Liver (tissue), 8 donors: ENCODE measurements at regions not wholly inside any gene's neighbourhood (a gene's known extent, or its start where the extent isn't known, plus 50 kb on each side); places are given as distances from the start of the nearest gene placed in this dataset.

Experiments
- DNase-seq: peaks from one replicate; pipeline ENCODE4 v3.0.0-alpha.2; 2017; ENCODE audit warnings: low spot score
- H3K27ac ChIP-seq, 2 donors: one replicate each; pipeline ENCODE4 v1.7.0; 2013; ENCODE audit warnings: inconsistent platforms in 2 of 2, low read length in 2 of 2, control low read depth in 1 of 2, low read depth in 1 of 2, mild to moderate bottlenecking in 1 of 2
- H3K27me3 ChIP-seq, 4 donors: one replicate each; pipeline versions ENCODE4 v1.6.1 to v1.7.0; 2013; ENCODE audit warnings: low read length in 3 of 4, inconsistent platforms in 1 of 4, mild to moderate bottlenecking in 1 of 4, moderate library complexity in 1 of 4; ENCODE audit not compliant: control insufficient read depth in 4 of 4, insufficient read depth in 4 of 4
- H3K36me3 ChIP-seq, 4 donors: one replicate each; pipeline versions ENCODE4 v1.6.1 to v1.7.0; 2013; ENCODE audit warnings: low read length in 3 of 4, mild to moderate bottlenecking in 3 of 4, low read depth in 1 of 4, moderate library complexity in 1 of 4; ENCODE audit not compliant: control insufficient read depth in 4 of 4, insufficient read depth in 3 of 4
- H3K4me1 ChIP-seq, 4 donors: one replicate each; pipeline versions ENCODE4 v1.6.1 to v1.7.0; 2013; ENCODE audit warnings: low read length in 3 of 4, mild to moderate bottlenecking in 3 of 4, moderate library complexity in 1 of 4; ENCODE audit not compliant: control insufficient read depth in 4 of 4, insufficient read depth in 4 of 4
- H3K4me3 ChIP-seq, 3 donors: one replicate each; pipeline versions ENCODE4 v1.6.1 to v1.7.0; 2013; ENCODE audit warnings: low read length in 3 of 3, control low read depth in 1 of 3, low read depth in 1 of 3, mild to moderate bottlenecking in 1 of 3
- H3K9ac ChIP-seq, 2 donors: one replicate each; pipeline ENCODE4 v1.7.0; 2013; ENCODE audit warnings: low read length in 2 of 2, mild to moderate bottlenecking in 2 of 2, moderate library complexity in 2 of 2, control low read depth in 1 of 2, low read depth in 1 of 2
- H3K9me3 ChIP-seq, 4 donors: one replicate each; pipeline versions ENCODE4 v1.6.1 to v1.7.0; 2013; ENCODE audit warnings: low read length in 3 of 4; ENCODE audit not compliant: control insufficient read depth in 4 of 4
- EGR1 ChIP-seq, 2 donors: IDR thresholded peaks; 2 replicates each; pipeline ENCODE4 v1.6.1; 2016 to 2018; ENCODE audit warnings: antibody characterized with exemption in 2 of 2, low read depth in 2 of 2
- GABPA ChIP-seq, 2 donors: IDR thresholded peaks in 1 of 2; conservative IDR thresholded peaks in 1 of 2; 2 replicates each; pipeline ENCODE4 v1.6.1; 2016; ENCODE audit warnings: antibody characterized with exemption in 2 of 2, mild to moderate bottlenecking in 1 of 2, moderate library complexity in 1 of 2
- HNF4A ChIP-seq, 2 donors: conservative IDR thresholded peaks; 2 replicates each; pipeline ENCODE4 v1.6.1; 2016; ENCODE audit warnings: antibody characterized with exemption in 2 of 2, mild to moderate bottlenecking in 2 of 2
- JUND ChIP-seq, 2 donors: IDR thresholded peaks; 2 replicates each; pipeline ENCODE4 v1.6.1; 2016; ENCODE audit warnings: antibody characterized with exemption in 2 of 2
- NR2F2 ChIP-seq: IDR thresholded peaks from 2 replicates; pipeline ENCODE4 v1.6.1; 2016; ENCODE audit warnings: antibody characterized with exemption
- RAD21 ChIP-seq, 2 donors: IDR thresholded peaks; 2 replicates each; pipeline ENCODE4 v1.6.1; 2016; ENCODE audit warnings: antibody characterized with exemption in 2 of 2, mild to moderate bottlenecking in 2 of 2
- RXRA ChIP-seq, 2 donors: IDR thresholded peaks; 2 replicates each; pipeline ENCODE4 v1.6.1; 2017 to 2018; ENCODE audit warnings: antibody characterized with exemption in 2 of 2, mild to moderate bottlenecking in 1 of 2
- SP1 ChIP-seq: IDR thresholded peaks from 2 replicates; pipeline ENCODE4 v1.6.1; 2018; ENCODE audit warnings: antibody characterized with exemption, mild to moderate bottlenecking
- TAF1 ChIP-seq: conservative IDR thresholded peaks from 2 replicates; pipeline ENCODE4 v1.6.1; 2016; ENCODE audit warnings: antibody characterized with exemption, mild to moderate bottlenecking
- YY1 ChIP-seq: IDR thresholded peaks from 2 replicates; pipeline ENCODE4 v1.6.1; 2016; ENCODE audit warnings: antibody characterized with exemption, mild to moderate bottlenecking
- WGBS: extraction: QIAGEN DNeasy Blood & Tissue Kit; methylation state at CpG from one replicate; pipeline ENCODE4 v1.1.7; 2013; 5-methylcytosine and 5-hydroxymethylcytosine counted together
- TF ChIP-seq, protein P1 (sequence below): IDR thresholded peaks from 2 replicates; pipeline ENCODE4 v1.6.1; 2016; ENCODE audit warnings: antibody characterized with exemption, mild to moderate bottlenecking
- TF ChIP-seq, protein P2 (sequence below): IDR thresholded peaks from 2 replicates; pipeline ENCODE4 v1.6.1; 2016; ENCODE audit warnings: antibody characterized with exemption
- TF ChIP-seq, protein P3 (sequence below): IDR thresholded peaks from 2 replicates; pipeline ENCODE4 v1.6.1; 2016; ENCODE audit warnings: antibody characterized with exemption
- TF ChIP-seq, protein P4 (sequence below): fragments of 150-350 bp; IDR thresholded peaks from 2 replicates; pipeline ENCODE4 v1.5.1; 2017; ENCODE audit warnings: improper control_type of control experiment, low read depth, low read length; ENCODE audit not compliant: missing input control
- TF ChIP-seq, protein P5 (sequence below): IDR thresholded peaks from 2 replicates; pipeline ENCODE4 v1.6.1; 2016; ENCODE audit warnings: antibody characterized with exemption
- donor health status: healthy.
- donor health status: healthy.
- donor health status: healthy.
- donor health status: healthy.
- donor health status: healthy.

DNA sequence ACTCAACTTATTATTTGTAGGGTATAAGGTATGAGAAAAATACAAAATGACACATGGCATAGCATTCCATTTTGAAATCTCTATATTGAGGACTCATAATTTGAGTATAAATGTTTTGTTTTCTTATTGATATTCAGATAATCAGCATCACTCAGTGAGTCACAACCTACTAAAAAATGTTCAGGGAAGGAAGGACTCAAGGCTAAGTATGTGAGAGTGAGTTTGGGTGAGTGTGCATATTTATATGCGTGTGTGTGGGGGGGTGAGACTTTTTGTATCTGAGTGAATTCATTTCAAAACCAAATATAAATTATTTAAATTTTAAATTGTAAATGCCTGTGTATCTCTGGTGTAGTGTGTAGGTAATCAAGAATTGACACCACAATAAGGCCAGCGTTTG, 87.8 kb upstream of the PRKD1 start:
- Histone ChIP-seq H3K9ac (no peak overlapping the region), H3K4me3 (no peak overlapping the region), H3K27me3 (no peaks in the 10 kb centered on the region), H3K27ac (no peak overlapping the region), H3K9me3 (no peaks in the 10 kb centered on the region), H3K4me1 (no peaks in the 10 kb centered on the region), H3K36me3 (no peaks in the 10 kb centered on the region)
- DNase-seq = no peak
- 89% methylated on average over 2 of the region's 2 CpGs for WGBS
- TF ChIP-seq, protein P1, sequence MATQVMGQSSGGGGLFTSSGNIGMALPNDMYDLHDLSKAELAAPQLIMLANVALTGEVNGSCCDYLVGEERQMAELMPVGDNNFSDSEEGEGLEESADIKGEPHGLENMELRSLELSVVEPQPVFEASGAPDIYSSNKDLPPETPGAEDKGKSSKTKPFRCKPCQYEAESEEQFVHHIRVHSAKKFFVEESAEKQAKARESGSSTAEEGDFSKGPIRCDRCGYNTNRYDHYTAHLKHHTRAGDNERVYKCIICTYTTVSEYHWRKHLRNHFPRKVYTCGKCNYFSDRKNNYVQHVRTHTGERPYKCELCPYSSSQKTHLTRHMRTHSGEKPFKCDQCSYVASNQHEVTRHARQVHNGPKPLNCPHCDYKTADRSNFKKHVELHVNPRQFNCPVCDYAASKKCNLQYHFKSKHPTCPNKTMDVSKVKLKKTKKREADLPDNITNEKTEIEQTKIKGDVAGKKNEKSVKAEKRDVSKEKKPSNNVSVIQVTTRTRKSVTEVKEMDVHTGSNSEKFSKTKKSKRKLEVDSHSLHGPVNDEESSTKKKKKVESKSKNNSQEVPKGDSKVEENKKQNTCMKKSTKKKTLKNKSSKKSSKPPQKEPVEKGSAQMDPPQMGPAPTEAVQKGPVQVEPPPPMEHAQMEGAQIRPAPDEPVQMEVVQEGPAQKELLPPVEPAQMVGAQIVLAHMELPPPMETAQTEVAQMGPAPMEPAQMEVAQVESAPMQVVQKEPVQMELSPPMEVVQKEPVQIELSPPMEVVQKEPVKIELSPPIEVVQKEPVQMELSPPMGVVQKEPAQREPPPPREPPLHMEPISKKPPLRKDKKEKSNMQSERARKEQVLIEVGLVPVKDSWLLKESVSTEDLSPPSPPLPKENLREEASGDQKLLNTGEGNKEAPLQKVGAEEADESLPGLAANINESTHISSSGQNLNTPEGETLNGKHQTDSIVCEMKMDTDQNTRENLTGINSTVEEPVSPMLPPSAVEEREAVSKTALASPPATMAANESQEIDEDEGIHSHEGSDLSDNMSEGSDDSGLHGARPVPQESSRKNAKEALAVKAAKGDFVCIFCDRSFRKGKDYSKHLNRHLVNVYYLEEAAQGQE = no peak
- TF ChIP-seq RXRA (IDR thresholded peaks at IDR 0.05) (no peak), JUND (IDR thresholded peaks at IDR 0.05) (no peak), TAF1 (no peak), EGR1 (IDR thresholded peaks at IDR 0.05; ENCODE audit: low read depth in 2 of 2) (no peak), HNF4A (conservative IDR thresholded peaks at IDR 0.05) (no peak), NR2F2 (no peak), GABPA (IDR thresholded peaks at IDR 0.05 in 1 of 2, conservative IDR thresholded peaks at IDR 0.05 in 1 of 2) (no peak), YY1 (no peak), RAD21 (IDR thresholded peaks at IDR 0.05) (no peak), SP1 (no peak)
- TF ChIP-seq, protein P2, sequence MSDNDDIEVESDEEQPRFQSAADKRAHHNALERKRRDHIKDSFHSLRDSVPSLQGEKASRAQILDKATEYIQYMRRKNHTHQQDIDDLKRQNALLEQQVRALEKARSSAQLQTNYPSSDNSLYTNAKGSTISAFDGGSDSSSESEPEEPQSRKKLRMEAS = no peak
- TF ChIP-seq, protein P3, sequence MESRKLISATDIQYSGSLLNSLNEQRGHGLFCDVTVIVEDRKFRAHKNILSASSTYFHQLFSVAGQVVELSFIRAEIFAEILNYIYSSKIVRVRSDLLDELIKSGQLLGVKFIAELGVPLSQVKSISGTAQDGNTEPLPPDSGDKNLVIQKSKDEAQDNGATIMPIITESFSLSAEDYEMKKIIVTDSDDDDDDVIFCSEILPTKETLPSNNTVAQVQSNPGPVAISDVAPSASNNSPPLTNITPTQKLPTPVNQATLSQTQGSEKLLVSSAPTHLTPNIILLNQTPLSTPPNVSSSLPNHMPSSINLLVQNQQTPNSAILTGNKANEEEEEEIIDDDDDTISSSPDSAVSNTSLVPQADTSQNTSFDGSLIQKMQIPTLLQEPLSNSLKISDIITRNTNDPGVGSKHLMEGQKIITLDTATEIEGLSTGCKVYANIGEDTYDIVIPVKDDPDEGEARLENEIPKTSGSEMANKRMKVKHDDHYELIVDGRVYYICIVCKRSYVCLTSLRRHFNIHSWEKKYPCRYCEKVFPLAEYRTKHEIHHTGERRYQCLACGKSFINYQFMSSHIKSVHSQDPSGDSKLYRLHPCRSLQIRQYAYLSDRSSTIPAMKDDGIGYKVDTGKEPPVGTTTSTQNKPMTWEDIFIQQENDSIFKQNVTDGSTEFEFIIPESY = no peak
- TF ChIP-seq, protein P4, sequence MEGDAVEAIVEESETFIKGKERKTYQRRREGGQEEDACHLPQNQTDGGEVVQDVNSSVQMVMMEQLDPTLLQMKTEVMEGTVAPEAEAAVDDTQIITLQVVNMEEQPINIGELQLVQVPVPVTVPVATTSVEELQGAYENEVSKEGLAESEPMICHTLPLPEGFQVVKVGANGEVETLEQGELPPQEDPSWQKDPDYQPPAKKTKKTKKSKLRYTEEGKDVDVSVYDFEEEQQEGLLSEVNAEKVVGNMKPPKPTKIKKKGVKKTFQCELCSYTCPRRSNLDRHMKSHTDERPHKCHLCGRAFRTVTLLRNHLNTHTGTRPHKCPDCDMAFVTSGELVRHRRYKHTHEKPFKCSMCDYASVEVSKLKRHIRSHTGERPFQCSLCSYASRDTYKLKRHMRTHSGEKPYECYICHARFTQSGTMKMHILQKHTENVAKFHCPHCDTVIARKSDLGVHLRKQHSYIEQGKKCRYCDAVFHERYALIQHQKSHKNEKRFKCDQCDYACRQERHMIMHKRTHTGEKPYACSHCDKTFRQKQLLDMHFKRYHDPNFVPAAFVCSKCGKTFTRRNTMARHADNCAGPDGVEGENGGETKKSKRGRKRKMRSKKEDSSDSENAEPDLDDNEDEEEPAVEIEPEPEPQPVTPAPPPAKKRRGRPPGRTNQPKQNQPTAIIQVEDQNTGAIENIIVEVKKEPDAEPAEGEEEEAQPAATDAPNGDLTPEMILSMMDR = no peak

DNA sequence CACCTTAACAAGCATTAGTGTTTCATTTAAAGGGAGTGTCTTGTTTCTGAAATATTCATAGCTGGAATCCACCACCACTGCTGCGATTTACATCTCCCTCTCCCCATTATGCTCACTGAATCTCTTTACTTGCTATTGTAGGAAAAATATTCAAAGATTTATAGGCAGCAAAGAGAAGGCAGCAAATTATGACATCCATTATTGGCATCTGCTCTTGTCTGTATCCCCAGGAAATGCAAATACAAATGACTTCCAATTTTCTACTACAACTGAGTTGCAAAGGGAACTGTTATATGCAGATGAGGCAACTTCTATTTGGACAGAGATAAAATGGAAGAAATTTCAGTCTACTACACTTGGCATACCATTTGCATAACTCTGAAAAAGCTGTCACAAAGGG, 88.4 kb upstream of the PRKD1 start:
- Histone ChIP-seq H3K27me3 (no peaks in the 10 kb centered on the region), H3K36me3 (no peaks in the 10 kb centered on the region), H3K9me3 (no peaks in the 10 kb centered on the region), H3K27ac (no peak overlapping the region), H3K4me1 (no peaks in the 10 kb centered on the region), H3K4me3 (no peak overlapping the region), H3K9ac (no peak overlapping the region)
- WGBS = 89% methylated on average over 1 of the region's 1 CpG
- TF ChIP-seq TAF1 (no peak), JUND (IDR thresholded peaks at IDR 0.05) (no peak), EGR1 (IDR thresholded peaks at IDR 0.05; ENCODE audit: low read depth in 2 of 2) (no peak), GABPA (IDR thresholded peaks at IDR 0.05 in 1 of 2, conservative IDR thresholded peaks at IDR 0.05 in 1 of 2) (no peak)
- TF ChIP-seq, protein P5, sequence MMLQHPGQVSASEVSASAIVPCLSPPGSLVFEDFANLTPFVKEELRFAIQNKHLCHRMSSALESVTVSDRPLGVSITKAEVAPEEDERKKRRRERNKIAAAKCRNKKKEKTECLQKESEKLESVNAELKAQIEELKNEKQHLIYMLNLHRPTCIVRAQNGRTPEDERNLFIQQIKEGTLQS = no peak
- TF ChIP-seq, protein P2 = no peak
- no peak for DNase-seq
